Stimulated activated CD8-positive, alpha-beta memory T cell treated with anti-CD3 and anti-CD28 coated beads, Interleukin-7, amount 100 ng/mL, for 48 hours (primary cell): ENCODE measurements at regions not wholly inside any gene's neighbourhood (a gene's known extent, or its start where the extent isn't known, plus 50 kb on each side); places are given as distances from the start of the nearest gene placed in this dataset.
"Not testable (repeated sequence)": the region's sequence is repeated elsewhere in the genome, so short reads cannot be mapped to it uniquely, and the experiment has no call there.

Experiments used
- DNase-seq, 2 donors: peaks; one replicate each; pipeline ENCODE4 v3.0.0-alpha.2; 2020; ENCODE audit warnings: low read depth in 1 of 2; ENCODE audit errors: extremely low read depth in 1 of 2

- no peak for DNase-seq
These were observed 389.0 kb upstream of the LMCD1 start for GRCh38 chr3:8112587-8112986.

GRCh38 chr3:8113626-8114025, 388.0 kb upstream of the LMCD1 start:
- DNase-seq = no peak

- no peak for DNase-seq
These were observed 372.9 kb upstream of the LMCD1 start for GRCh38 chr3:8128686-8129085.

- DNase-seq = no peak
These were observed 365.1 kb upstream of the LMCD1 start for GRCh38 chr3:8136553-8136952.

- no peak for DNase-seq
These were observed 358.4 kb upstream of the LMCD1 start for GRCh38 chr3:8143186-8143585.

GRCh38 chr3:8145661-8146060, 356.0 kb upstream of the LMCD1 start:
- DNase-seq = no peak

- no peak for DNase-seq
These were observed 353.9 kb upstream of the LMCD1 start for GRCh38 chr3:8147711-8148110.

GRCh38 chr3:8152821-8153418, 348.7 kb upstream of the LMCD1 start:
- DNase-seq = no peak

GRCh38 chr3:8153800-8154199, 347.8 kb upstream of the LMCD1 start:
- DNase-seq = no peak

GRCh38 chr3:8154617-8155016, 347.0 kb upstream of the LMCD1 start:
- DNase-seq = no peak

- no peak for DNase-seq
These were observed 345.5 kb upstream of the LMCD1 start for GRCh38 chr3:8156138-8156537.

- no peak for DNase-seq
These were observed 344.8 kb upstream of the LMCD1 start for GRCh38 chr3:8156831-8157230.

- DNase-seq = no peak
These were observed 344.0 kb upstream of the LMCD1 start for GRCh38 chr3:8157640-8158039.

GRCh38 chr3:8164145-8164544, 337.5 kb upstream of the LMCD1 start:
- no peak for DNase-seq

- DNase-seq = no peak
These were observed 335.6 kb upstream of the LMCD1 start for GRCh38 chr3:8166014-8166413.

- no peak for DNase-seq
These were observed 330.6 kb upstream of the LMCD1 start for GRCh38 chr3:8170971-8171508.

GRCh38 chr3:8173892-8174291, 327.7 kb upstream of the LMCD1 start:
- DNase-seq = no peak

- DNase-seq = not testable (repeated sequence)
These were observed 324.7 kb upstream of the LMCD1 start for GRCh38 chr3:8176759-8177483.

- DNase-seq = not testable (repeated sequence)
These were observed 323.1 kb upstream of the LMCD1 start for GRCh38 chr3:8178516-8178915.

GRCh38 chr3:8182904-8183303, 318.7 kb upstream of the LMCD1 start:
- DNase-seq = no peak

GRCh38 chr3:8183627-8184026, 318.0 kb upstream of the LMCD1 start:
- no peak for DNase-seq

GRCh38 chr3:8186213-8186612, 315.4 kb upstream of the LMCD1 start:
- no peak for DNase-seq
